HG03135 (cell line): ENCODE measurements at regions not wholly inside any gene's neighbourhood (a gene's known extent, or its start where the extent isn't known, plus 50 kb on each side); places are given as distances from the start of the nearest gene placed in this dataset.
A peak's percentile ranks its signal among the peaks of the same experiment; 100 is the strongest.
"Not testable (repeated sequence)": the region's sequence is repeated elsewhere in the genome, so short reads cannot be mapped to it uniquely, and the experiment has no call there.

Source experiments
- ATAC-seq: cut with Tn5 transposase; IDR thresholded peaks from one replicate; pipeline ENCODE4 v1.9.1; 2021; ENCODE audit warnings: mild to moderate bottlenecking, moderate library complexity; ENCODE audit not compliant: unreplicated experiment

- no peak for ATAC-seq
These were observed 315.1 kb upstream of the RASGEF1B start for GRCh38 chr4:81786766-81787165.

GRCh38 chr4:81786063-81786763 is 314.5 kb upstream of the RASGEF1B start:
- ATAC-seq: no peak

GRCh38 chr4:81785338-81785737 is 313.6 kb upstream of the RASGEF1B start:
- ATAC-seq: no peak

GRCh38 chr4:81783558-81783957 is 311.9 kb upstream of the RASGEF1B start:
- ATAC-seq: no peak

GRCh38 chr4:81781799-81782198 is 310.1 kb upstream of the RASGEF1B start:
- ATAC-seq: no peak

- not testable (repeated sequence) for ATAC-seq
These were observed 306.0 kb upstream of the RASGEF1B start for GRCh38 chr4:81777718-81778117.

- ATAC-seq: no peak
These were observed 305.1 kb upstream of the RASGEF1B start for GRCh38 chr4:81776794-81777193.

GRCh38 chr4:81773557-81773956 is 301.9 kb upstream of the RASGEF1B start:
- no peak for ATAC-seq

GRCh38 chr4:81771721-81772120 is 300.0 kb upstream of the RASGEF1B start:
- no peak for ATAC-seq

GRCh38 chr4:81769244-81769643 is 297.5 kb upstream of the RASGEF1B start:
- no peak for ATAC-seq

GRCh38 chr4:81758574-81759264 is 287.0 kb upstream of the RASGEF1B start:
- peak; percentile 35 for ATAC-seq

GRCh38 chr4:81757691-81758090 is 286.0 kb upstream of the RASGEF1B start:
- ATAC-seq: no peak

GRCh38 chr4:81756973-81757372 is 285.3 kb upstream of the RASGEF1B start:
- ATAC-seq: peak; percentile 86

GRCh38 chr4:81756042-81756441 is 284.3 kb upstream of the RASGEF1B start:
- no peak for ATAC-seq

GRCh38 chr4:81754169-81754568 is 282.5 kb upstream of the RASGEF1B start:
- no peak for ATAC-seq

- ATAC-seq: no peak
These were observed 280.0 kb upstream of the RASGEF1B start for GRCh38 chr4:81751531-81752289.

- ATAC-seq: no peak
These were observed 275.7 kb upstream of the RASGEF1B start for GRCh38 chr4:81747242-81747930.

GRCh38 chr4:81746773-81747172 is 275.1 kb upstream of the RASGEF1B start:
- no peak for ATAC-seq

GRCh38 chr4:81746071-81746470 is 274.4 kb upstream of the RASGEF1B start:
- ATAC-seq: no peak

- no peak for ATAC-seq
These were observed 273.3 kb upstream of the RASGEF1B start for GRCh38 chr4:81745050-81745449.

- ATAC-seq: no peak
These were observed 272.2 kb upstream of the RASGEF1B start for GRCh38 chr4:81743731-81744435.
